PFSK-1 (cell line): ENCODE measurements at regions not wholly inside any gene's neighbourhood (a gene's known extent, or its start where the extent isn't known, plus 50 kb on each side); places are given as distances from the start of the nearest gene placed in this dataset.

Experiments
- FOXP2 ChIP-seq: optimal IDR thresholded peaks from 2 replicates; pipeline ENCODE3; 2011; ENCODE audit warnings: borderline replicate concordance, control low read depth, inconsistent platforms; ENCODE audit not compliant: insufficient read depth; ENCODE audit errors: extremely low read length, extremely low read depth
- POLR2AphosphoS5 ChIP-seq: IDR thresholded peaks from 2 replicates; pipeline ENCODE4 v1.6.1; 2012; ENCODE audit warnings: low read depth, mild to moderate bottlenecking, control low read depth, low read length, moderate library complexity
- REST ChIP-seq, 2 experiments: IDR thresholded peaks; 2 replicates each; pipeline versions ENCODE4 v1.6.1 to v1.8.0; 2011 to 2012; ENCODE audit warnings: low read depth in 2 of 2, low read length in 2 of 2, control low read depth in 1 of 2, inconsistent platforms in 1 of 2, mild to moderate bottlenecking in 1 of 2, moderate library complexity in 1 of 2; ENCODE audit not compliant: insufficient read depth in 1 of 2
- SIN3A ChIP-seq: IDR thresholded peaks from 2 replicates; pipeline ENCODE4 v1.6.1; 2012; ENCODE audit warnings: mild to moderate bottlenecking, low read length, moderate library complexity, borderline replicate concordance; ENCODE audit not compliant: insufficient read depth
- TAF1 ChIP-seq: IDR thresholded peaks from 2 replicates; pipeline ENCODE4 v1.6.1; 2012; ENCODE audit warnings: low read length, control low read depth, borderline replicate concordance; ENCODE audit not compliant: insufficient read depth

GRCh38 chr2:149858901-149859634 lies 271.5 kb upstream of the MMADHC start:
- TF ChIP-seq TAF1 (no peak), SIN3A (no peak), REST (IDR thresholded peaks at IDR 0.05; ENCODE audit: insufficient read depth in 1 of 2, low read depth in 2 of 2, low read length in 2 of 2) (no peak), POLR2AphosphoS5 (no peak), FOXP2 (no peak)

- TF ChIP-seq POLR2AphosphoS5 = no peak
- no peak for TF ChIP-seq TAF1
- no peak for TF ChIP-seq REST (IDR thresholded peaks at IDR 0.05; ENCODE audit: insufficient read depth in 1 of 2, low read depth in 2 of 2, low read length in 2 of 2)
- TF ChIP-seq SIN3A = no peak
- no peak for TF ChIP-seq FOXP2
Measured at GRCh38 chr2:149858216-149858615, 270.6 kb upstream of the MMADHC start.

GRCh38 chr2:149857344-149857743 lies 269.8 kb upstream of the MMADHC start:
- TF ChIP-seq SIN3A = no peak
- TF ChIP-seq TAF1 = no peak
- no peak for TF ChIP-seq FOXP2
- TF ChIP-seq REST (IDR thresholded peaks at IDR 0.05; ENCODE audit: insufficient read depth in 1 of 2, low read depth in 2 of 2, low read length in 2 of 2) = no peak
- TF ChIP-seq POLR2AphosphoS5 = no peak

GRCh38 chr2:149849591-149849990 lies 262.0 kb upstream of the MMADHC start:
- no peak for TF ChIP-seq FOXP2
- TF ChIP-seq REST (IDR thresholded peaks at IDR 0.05; ENCODE audit: insufficient read depth in 1 of 2, low read depth in 2 of 2, low read length in 2 of 2) = no peak
- TF ChIP-seq POLR2AphosphoS5 = no peak
- TF ChIP-seq TAF1 = no peak
- TF ChIP-seq SIN3A = no peak

GRCh38 chr2:149849136-149849535 lies 261.6 kb upstream of the MMADHC start:
- TF ChIP-seq REST (IDR thresholded peaks at IDR 0.05; ENCODE audit: insufficient read depth in 1 of 2, low read depth in 2 of 2, low read length in 2 of 2) (no peak), SIN3A (no peak), FOXP2 (no peak), TAF1 (no peak), POLR2AphosphoS5 (no peak)
